Fibroblast of gingiva (primary cell): ENCODE measurements at regions not wholly inside any gene's neighbourhood (a gene's known extent, or its start where the extent isn't known, plus 50 kb on each side); places are given as distances from the start of the nearest gene placed in this dataset.
"Not testable (repeated sequence)": the region's sequence is repeated elsewhere in the genome, so short reads cannot be mapped to it uniquely, and the experiment has no call there.

Experiments
- DNase-seq: peaks from one replicate; pipeline ENCODE4 v3.0.0-alpha.2; 2011; ENCODE audit warnings: low read depth

DNA sequence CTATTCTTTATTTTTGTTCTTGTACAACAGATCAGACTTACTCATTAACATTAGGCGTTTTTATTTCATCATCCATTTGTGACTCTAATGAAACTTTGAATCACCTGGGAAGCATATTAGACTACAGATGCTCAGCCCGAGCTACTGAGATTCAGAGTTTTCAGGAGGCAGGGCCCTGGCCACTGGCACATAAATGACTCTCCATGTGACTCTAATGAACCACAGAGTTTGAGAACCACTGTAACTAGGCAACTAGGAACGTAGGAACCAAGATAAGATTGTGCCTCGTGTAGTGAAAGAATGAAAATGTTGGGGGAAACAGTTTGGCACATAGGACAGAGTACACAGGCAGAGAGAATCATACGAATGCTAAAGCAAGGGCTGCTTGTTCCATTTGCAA lies 405.9 kb upstream of the BTBD3 start:
- DNase-seq: no peak

DNA sequence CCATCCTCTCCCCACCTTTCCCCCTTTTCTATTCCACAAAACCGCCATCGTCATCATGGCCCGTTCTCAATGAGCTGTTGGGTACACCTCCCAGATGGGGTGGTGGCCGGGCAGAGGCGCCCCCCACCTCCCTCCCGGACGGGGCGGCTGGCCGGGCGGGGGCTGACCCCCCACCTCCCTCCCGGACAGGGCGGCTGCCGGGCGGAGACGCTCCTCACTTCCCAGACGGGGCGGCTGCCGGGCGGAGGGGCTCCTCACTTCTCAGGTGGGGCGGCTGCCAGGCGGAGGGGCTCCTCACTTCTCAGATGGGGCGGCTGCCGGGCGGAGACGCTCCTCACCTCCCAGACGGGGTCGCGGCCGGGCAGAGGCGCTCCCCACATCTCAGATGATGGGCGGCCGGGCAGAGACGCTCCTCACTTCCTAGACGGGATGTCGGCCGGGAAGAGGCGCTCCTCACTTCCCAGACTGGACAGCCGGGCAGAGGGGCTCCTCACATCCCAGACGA lies 404.4 kb upstream of the BTBD3 start:
- DNase-seq: not testable (repeated sequence)

DNA sequence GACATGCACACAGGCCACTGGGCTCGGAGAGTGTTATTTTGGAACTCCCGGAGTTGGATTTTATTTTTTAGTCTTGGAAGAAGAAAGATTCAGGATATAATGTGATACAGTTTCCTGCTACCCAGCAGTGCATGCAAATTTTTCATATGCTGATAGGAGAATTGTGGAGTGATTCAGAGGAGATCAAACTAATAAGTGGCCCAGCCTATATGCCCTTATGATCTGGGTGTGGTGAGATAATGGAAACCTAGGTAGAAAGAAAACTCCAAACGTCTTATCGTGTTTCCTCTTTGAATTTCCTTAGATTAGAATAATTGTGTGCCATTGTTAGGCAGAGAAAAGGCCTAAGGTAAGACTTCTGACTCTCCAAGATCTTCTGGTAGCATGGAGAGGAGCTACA lies 401.2 kb upstream of the BTBD3 start:
- DNase-seq: no peak

DNA sequence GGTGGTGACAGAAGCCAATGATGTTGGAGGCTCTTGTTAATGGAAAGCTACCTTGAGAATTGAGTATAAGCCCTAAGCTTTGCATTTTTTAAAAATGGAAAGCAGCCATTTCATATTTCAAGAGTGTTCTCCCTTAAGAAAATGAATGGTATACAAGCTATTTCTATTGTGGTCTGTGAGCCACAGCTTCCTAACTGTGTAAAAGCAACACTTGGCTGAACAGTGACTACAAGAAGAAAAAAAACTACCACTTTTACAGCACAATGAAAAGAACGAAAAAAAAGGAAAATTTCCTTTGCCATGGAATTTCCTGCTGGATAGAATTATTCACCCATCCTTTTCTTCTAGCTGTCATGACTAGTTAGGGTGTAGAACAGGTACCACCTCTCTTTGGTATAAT lies 397.1 kb upstream of the BTBD3 start:
- no peak for DNase-seq

DNA sequence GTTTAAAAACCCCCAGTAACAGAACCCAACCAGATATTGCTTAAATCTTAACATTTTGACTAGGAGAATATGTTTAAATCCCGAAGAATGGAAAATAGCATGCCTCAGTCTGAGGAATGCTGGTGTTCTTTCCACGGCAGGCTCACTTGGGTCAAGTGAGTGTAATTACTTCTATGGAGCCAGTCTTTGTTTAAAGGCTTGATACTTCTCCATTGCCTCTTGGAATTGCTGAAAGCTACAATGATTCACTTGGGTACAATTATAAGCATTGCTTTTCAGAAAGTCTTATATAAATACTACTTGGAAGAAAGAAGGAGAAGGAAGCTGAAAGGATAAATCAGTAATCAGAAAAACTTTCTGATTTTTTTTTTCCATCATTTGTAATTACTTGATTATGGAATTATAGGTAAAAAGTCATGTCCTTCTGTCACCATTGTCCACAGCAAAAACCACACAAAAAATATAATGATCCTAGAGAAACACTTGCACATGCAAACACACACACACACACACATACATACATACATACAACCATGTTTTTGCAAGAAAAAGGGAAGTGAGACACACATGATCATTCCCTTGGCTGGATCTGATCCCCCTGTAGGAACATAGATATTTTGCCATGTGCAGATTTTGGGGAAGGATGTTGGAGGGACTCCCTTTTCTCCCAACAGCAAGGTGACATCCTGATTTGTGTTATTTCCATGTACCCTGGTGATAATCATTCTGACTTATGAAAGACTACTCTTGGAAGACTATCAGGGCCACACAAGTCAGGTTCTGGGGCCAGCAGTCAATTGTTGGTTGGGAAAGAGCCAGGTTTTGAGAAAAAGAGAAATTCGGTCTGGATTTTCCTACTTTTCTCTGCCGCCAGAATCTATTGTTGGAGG lies 396.0 kb upstream of the BTBD3 start:
- no peak for DNase-seq

DNA sequence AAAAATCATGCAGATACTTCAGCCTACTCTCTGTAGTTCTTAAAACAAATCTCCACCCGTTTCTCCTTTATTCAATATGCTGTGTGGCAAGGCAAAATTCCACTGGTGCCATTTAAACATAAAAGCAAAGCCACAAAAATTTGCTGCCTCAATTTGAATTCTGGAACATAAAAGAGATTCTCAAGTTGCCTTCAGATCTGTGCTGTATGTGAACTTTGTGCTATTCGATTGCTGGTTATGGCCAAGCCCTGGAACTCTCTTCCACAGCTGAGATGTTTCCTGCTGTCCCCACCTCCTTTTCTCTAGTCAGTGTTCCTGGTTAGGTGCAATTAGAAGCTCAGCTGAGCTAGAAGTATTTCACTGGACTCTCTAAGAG lies 395.3 kb upstream of the BTBD3 start:
- peak; percentile 38 for DNase-seq

DNA sequence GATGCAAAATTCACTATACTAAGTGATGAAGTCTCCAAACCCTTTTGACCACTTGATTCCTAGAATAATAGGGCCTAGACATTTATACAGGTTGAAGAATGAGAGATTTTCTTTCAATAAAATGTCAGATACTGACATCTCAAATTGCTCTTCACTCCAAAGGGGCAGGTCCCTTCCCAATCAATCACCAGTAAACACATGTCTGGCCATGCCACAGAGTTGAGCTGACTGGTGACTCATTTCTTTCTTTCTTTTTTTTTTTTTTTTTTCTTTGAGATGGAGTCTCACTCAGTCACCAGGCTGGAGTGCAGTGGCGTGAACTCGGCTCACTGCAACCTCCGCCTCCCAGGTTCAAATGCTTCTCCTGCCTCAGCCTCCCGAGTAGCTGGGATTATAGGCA lies 388.6 kb upstream of the BTBD3 start:
- DNase-seq: no peak

DNA sequence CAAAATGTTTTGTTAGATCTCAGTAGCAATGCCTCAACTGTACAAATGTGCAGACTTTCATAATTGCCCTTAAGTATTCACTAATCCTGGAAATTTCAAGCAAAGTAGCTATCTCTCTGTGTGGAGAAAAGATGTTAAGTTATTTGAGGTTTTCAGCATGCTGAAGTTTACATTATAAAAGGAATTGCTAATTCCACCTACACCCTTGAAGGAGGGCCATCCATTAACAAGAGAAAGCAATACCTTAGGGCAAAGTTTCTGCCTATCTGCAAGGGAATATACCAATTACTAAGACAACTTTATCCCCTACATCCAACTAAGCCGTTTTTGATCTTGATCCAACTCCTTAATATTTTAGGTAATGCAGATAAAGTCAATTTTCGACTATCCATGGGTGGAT lies 380.7 kb upstream of the BTBD3 start:
- DNase-seq: no peak

DNA sequence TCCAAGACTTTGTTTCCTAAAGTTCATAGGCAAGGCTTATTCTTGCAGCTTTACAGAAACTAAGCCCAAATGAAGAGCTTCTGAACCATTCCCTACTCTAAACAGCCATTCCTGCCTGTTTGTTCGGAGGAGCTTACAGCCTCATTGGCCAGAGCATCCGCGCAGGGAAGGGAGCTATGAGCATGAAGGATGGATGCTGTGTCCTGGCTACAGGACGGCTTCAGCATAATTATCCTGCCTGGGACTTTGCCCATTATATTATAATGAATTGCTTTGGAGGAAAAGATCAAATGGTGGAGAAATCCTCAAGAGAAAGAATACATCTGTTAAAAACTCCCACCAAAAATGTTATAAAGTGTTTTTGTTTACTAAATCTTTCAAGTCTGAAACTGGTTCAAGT lies 378.2 kb upstream of the BTBD3 start:
- no peak for DNase-seq

DNA sequence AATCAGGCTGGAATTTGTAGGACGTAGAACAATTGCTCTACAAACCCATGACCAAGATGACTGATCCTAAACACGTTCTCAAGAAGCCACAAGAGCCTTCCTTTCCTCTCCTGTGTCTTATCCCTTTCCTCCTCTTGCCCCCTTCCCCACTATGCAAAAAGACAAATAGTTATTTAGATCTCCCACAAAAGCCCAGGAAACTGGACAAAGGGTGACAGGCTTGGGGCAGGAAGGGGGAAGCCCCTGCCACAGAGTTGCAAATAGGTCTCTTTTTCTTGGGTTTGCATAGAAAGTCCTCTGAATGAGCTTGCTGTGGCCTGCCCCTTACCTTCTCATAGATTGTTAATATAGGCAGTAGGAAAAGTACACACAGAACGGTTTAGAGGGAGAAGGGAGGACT lies 377.1 kb upstream of the BTBD3 start:
- no peak for DNase-seq

DNA sequence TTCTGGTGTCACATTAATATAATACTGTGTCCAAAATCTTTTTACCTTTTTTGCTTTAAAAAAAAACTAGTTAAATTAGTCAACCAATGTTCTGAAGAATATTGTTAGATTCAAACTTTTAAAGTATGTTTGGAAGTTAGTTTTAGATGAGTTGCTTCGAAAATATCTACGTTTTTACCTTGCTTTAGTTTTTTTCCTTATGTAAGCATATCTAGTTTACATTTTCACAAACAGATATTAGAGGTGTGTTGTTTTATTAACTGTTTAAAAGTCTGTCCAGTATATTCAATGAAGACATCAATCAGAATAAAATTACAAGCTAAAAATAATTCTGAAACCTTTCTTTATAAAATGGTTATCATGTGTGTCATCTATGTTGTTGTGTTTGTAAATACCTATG lies 375.0 kb upstream of the BTBD3 start:
- no peak for DNase-seq

DNA sequence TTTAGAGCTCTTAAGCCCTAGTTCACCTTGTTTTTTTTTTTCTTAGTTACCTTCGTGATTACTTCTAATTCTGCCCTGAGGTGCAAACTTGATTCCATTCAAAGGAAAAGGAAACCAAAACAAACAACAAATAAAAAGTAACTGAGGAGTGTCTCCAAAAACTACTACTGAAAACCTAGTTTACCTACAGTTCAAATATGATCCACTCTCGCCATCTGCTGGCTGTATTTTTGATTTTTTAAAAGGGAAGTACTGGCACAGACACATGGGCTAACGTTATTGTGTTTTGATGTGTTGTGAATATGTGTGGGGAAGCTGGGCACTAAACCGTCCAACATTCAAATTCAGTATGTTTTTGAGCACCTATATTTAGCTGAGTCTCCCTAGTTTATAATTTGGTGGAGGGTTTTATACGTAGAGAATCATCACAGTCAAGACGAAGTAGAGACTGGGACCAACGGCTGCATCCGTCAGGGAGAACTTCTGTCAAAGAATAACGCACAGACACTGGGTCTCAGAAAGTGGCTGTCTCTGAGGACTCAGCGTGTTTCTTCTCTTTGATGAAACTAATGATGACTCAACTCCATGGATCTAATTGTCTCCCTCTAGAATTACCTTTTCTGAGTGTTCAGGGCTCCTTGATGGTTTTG lies 373.5 kb upstream of the BTBD3 start:
- peak; percentile 54 for DNase-seq

DNA sequence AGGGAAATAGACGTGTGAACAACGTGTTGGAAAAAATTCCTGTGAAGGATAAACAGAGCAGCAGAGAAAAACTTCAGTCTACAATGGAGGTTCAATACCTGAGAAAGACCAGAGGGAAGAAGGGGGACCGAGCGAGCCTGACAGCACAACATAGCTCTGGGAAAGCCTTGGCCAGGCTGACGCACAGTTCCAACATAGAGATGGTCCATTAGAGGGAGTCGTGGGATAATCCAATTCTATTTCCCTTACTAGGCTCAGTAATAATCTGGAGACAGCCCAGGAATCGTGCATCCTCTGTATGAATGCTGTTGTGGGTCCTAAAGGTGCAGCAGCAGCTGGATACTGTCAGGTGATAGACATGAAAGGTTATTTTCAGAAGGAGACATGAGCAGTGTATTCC lies 370.8 kb upstream of the BTBD3 start:
- DNase-seq: no peak

DNA sequence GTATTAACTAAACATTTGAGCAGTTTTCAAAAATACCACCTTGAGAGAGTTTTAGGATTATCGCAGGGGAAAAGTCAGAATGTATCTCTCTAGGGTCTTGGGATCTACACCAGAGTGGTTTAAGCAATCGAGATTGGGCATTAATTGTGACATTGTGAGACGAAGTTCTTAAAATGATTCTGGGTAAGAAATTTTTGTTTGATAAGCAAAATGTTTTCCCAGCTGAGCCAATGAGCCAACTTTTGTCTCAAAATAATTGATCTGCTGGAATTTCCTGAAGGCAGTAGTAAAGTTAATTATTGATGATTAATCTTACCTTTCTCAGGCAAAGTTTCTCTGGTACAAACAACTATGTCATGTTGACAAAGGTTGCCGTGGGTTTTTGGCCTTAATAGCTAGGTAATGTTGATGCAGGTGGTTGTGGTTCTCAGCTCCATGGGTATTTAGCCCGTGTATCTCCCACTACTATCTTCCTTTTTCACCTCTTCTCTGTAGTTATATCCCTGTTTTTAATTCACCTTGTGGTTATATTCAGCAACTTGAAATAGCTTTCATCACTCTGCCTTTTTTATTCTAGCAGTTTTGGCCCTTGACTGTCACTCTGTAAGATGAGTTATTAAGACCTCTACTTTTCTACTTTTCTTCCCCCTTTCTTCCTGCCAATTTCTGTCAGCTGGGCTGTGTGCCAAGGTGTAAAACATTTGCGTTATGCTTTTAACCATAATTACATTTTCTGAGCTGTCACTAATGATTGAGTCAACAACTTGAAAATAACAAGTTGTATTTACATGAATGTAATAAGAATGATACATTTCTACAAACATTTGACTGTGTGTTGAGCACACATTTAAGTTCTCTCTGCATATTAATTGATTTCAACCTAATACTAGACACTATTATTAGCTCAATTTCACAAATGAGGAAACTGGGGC lies 368.3 kb upstream of the BTBD3 start:
- DNase-seq: no peak

DNA sequence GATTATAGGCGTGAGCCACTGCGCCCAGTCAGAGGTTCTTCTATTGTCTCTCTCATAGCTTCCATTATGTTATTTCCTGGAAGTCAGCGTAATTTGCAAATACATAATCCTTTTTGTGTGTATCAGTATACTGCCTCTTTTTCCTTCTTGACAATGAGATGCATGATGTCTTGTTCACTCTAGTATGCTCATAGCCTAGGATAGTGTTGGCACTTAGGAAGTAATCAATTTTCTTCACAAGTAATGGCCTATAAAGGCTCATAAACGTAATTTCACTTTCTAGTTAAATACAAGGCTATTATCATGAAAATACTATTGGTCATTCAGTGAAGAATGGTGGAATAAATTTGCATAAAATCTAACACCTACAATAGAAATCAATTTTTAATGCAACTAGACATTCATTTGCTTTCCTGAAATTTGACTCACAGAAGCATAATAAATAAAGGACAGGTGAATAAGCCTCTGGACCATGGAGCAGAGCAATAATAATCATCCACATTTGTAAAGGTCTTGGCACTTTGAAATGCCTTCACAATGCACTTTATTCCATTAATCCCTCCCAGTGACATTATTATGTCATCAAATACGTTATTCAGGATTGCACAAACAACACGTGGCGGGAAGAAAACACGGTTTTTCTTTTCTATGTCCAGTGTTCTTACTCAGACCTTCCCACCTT lies 366.9 kb upstream of the BTBD3 start:
- no peak for DNase-seq

DNA sequence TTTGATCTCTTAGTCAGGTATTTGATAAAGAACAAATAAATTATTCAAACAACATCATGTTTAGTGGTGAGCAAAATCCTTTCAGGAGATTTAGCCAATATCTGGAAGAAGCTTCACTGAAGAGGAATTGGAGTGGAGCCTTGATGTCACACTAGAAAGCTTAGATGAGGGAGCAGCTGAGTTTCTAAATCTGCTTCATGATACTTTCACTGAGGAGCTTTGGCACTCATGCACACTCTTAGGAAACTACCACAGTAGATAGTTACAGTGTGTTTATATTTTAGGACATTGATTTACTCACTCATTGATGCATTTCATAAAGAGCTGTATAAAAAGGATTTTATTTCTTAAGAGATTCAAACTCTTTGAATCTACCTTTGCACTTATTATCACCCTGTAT lies 366.2 kb upstream of the BTBD3 start:
- no peak for DNase-seq

DNA sequence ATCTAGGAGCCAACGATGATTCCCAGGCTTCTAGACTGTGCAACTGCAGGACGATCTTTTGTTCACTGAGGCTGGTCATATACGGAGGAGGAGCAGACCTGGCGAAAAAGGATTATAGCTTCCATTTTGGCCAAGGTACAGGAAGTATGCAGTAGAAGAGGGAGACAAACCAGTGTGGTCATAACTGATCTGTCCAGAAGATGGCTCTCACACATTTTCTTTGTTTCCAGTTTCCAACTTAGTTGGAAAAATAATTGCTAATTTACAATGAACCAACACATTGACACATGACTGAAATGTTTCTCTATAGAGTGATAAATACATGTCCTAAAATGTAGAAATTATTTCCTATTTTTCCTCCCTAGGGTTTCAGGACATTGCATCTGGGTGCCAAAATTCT lies 364.1 kb upstream of the BTBD3 start:
- no peak for DNase-seq

DNA sequence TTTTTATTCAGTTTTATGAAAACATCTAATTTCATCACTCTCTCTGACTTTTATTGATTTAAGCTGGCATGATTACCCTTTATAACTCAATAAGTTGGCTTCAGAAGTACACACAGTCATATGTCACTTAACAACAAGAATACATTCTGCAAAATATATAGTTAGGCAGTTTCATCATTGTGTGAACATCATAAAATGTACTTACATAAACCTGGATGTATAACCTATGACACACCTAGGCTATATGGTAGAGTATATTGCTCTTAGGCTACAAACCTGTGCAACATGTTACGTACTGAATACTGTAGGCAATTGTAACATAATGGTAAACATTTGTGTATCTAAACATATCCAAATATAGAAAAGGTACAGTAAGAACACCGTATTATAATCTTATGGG lies 362.2 kb upstream of the BTBD3 start:
- no peak for DNase-seq

DNA sequence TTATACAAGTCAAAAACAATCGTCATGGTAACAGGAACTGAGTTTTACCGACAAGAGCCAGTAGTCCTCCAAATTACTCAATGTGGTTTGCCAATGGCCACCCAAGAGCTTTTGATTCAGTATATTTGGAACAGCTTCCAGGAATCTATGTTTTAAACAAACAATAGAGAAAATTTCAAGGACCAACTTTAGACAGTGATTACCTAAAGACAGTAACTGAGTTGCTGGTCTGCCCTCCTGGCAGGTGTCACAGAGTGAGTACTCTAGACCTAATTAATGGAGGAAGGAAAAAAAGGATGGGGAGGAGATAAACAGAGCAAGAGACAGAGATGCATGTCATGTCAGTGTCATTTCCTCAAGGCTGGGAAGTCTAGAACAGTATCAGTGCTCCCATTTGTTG lies 361.3 kb upstream of the BTBD3 start:
- no peak for DNase-seq

DNA sequence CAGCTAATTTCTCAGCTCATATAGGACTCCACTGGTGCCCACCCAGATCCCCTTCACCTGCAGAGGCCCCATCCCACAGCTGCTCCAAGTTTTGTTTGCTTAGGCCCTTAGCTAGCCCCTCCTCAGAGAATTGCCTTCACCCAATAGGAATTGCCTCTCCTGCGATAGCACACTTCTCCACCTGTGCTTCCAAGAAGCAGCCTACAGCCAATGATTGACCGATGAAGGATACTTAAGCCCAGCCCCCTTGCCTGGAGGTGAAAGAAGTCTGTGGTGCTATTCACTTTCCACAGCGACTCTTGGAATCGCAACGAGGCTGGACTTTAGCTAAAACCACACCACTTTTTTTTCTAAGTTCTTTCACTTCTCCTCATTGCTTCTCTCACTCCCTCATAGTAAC lies 353.2 kb upstream of the BTBD3 start:
- no peak for DNase-seq

DNA sequence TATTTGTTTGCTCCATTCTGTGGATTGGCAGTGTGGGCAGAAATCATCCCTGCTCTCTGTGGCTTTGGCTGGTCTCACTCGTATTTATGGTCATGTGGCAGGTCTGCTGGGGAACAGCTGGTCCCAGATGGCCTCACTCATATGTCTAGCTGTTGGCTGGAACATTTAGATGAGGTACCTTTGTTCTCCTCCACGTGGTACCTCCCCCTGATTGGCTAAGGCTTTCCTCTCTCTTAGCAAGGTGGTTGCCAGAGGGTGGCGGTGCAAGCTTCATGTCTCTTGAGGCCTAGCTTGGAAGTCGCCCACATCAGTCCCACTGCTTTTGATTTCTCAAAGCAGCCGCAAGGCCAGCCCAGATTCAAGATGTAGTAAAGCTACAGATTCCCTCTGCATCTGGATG lies 348.5 kb upstream of the BTBD3 start:
- DNase-seq: no peak

DNA sequence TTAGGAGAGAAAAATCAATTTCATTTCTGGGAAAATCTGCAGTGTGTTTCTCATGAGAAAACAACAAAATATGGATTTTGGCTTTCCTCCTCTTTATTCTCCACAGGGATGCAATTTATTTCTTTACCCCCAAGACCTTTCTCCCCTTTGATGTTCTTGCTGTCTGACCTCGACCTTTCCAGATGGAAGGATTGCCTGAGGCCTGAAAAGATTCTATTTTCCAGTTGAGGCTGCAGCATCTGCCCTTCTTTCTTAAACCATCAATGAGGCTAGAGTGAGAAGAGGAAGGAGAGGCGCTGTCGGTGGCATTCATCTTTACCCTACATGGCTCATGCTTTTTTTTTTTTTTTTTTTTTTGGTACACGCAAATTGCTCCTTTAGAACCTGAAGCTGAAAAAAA lies 344.2 kb upstream of the BTBD3 start:
- no peak for DNase-seq
